ENCODE measurements at regions not wholly inside any gene's neighbourhood (a gene's known extent, or its start where the extent isn't known, plus 50 kb on each side); places are given as distances from the start of the nearest gene placed in this dataset.

DNA sequence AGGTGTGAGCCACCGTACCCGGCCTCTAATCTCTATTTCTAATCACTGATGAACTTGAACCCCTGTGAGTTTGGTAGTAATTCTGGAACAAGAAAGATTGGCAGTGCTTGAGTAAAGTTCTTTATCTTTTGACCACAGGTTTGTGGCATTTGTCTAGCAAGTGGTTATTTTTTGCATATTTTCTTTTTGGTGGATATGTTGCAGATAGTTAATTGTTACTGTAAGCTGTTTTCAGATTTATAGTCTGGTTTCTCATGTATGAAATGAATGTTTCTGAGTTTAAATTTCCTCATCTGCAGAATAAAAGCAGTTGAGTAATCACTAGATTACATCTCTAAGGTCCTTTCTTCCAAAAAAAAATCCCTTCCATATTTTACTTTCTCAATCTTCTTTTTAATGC, 105.2 kb downstream of the GASK1B start:
- TF ChIP-seq, protein P1, sequence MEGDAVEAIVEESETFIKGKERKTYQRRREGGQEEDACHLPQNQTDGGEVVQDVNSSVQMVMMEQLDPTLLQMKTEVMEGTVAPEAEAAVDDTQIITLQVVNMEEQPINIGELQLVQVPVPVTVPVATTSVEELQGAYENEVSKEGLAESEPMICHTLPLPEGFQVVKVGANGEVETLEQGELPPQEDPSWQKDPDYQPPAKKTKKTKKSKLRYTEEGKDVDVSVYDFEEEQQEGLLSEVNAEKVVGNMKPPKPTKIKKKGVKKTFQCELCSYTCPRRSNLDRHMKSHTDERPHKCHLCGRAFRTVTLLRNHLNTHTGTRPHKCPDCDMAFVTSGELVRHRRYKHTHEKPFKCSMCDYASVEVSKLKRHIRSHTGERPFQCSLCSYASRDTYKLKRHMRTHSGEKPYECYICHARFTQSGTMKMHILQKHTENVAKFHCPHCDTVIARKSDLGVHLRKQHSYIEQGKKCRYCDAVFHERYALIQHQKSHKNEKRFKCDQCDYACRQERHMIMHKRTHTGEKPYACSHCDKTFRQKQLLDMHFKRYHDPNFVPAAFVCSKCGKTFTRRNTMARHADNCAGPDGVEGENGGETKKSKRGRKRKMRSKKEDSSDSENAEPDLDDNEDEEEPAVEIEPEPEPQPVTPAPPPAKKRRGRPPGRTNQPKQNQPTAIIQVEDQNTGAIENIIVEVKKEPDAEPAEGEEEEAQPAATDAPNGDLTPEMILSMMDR (IDR thresholded peaks at IDR 0.05; ENCODE audit: low read depth, low read length, poor library complexity, severe bottlenecking): no peak
- no peak for TF ChIP-seq EZH2phosphoT487 (IDR thresholded peaks at IDR 0.05; ENCODE audit: borderline replicate concordance, low read length)

All from DOHH2 (cell line).